H4 (cell line): ENCODE measurements at regions not wholly inside any gene's neighbourhood (a gene's known extent, or its start where the extent isn't known, plus 50 kb on each side); places are given as distances from the start of the nearest gene placed in this dataset.
"Not testable (repeated sequence)": the region's sequence is repeated elsewhere in the genome, so short reads cannot be mapped to it uniquely, and the experiment has no call there.

Experiments used
- DNase-seq: peaks from one replicate; pipeline ENCODE4 v3.0.0-alpha.2; 2015; ENCODE audit warnings: low spot score

GRCh38 chr14:48723841-48724495 is 862.2 kb downstream of the RPS29 start:
- peak; percentile 14 for DNase-seq

DNA sequence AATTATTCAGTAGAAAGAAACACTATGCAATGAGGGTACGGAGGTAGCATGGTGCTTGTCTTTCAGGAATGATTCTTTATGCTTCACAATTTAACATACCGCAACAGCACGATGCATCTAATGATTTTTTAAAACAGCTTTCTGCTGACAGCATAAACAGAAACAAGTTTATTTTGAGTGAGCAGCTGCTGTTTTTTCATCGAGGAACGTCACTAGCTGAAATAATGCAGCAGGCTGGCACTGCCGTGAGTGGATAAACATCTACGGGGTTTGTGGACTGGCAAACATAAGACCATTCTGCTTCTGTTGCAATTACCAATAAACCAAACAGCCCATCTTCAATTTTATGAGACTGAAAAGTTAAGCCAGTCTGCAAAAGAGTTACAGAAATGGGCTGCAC is 871.8 kb downstream of the RPS29 start:
- DNase-seq: no peak

- no peak for DNase-seq
These were observed 876.0 kb downstream of the RPS29 start for GRCh38 chr14:48710133-48710532.

DNA sequence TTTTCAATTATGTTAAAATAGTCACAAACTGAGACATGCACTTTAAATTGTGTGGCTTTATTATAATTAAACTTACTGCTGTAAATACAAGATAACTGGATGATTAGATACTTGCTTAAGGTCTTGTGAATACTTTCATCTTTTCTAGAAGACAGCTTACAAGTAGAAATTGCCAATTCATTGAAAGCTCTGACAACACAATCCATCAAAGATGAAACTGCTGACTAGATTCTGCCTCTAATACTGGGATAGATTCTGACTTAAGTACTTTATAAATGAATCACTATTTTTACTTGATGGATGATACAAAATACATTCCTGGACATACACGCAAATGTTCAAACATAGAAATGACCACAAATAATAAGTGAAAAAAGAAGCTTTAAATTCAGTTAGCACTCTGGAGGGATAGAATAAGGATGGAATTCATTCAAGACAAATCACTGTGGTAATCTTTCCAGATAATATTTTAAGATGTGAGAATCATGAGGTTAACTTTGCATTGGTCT is 876.8 kb downstream of the RPS29 start:
- DNase-seq: no peak

DNA sequence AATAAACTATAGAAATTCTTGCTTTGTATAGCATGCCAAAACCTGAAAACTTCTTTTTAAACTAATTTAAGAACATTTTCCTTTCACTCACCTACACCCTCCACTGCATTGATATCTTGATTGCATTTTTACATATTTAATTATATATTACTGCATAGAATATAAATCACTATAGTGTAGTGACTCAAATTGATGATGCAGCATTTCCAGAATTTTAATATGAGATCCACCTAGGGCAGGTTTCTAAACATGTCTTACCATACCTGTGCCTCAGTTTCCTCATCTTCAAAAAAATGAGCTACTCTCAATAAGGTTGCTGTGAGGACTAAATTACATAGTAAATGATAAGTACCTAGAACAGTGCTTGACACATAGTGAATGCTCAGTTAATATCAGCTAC is 881.5 kb downstream of the RPS29 start:
- no peak for DNase-seq

- no peak for DNase-seq
These were observed 882.3 kb downstream of the RPS29 start for GRCh38 chr14:48703728-48704467.

DNA sequence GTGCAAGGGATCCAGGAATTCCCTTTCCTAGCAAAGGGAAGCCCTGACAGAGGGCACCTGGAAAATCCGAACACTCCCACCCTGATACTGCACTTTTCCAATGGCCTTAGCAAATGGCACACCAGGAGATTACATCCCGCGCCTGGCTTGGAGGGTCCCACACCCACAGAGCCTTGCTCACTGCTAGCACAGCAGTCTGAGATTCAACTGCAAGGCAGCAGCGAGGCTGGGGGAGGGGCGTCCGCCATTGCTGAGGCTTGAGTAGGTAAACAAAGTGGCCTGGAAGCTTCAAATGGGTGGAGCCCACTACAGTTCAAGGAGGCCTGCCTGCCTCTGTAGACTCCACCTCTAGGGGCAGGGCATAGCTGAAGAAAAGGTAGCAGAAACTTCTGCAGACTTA is 888.8 kb downstream of the RPS29 start:
- not testable (repeated sequence) for DNase-seq

DNA sequence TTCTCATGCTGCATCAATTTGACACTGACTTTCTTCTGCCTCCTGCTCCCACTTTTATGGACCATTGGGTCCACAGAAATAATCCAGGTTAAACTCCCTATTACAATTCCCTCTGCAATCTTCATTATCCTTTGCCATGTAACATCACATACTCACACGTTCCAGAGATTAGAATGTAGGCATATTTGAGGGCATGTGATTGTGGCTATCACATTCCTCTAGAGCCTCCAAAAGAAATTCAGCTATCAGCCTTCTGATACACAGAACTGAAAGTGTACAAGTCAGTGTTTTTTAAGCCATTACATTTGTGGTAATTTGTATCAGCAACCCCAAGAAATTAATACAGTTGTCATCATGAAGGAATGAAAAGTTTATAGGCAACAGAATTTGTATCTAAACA is 892.4 kb downstream of the RPS29 start:
- no peak for DNase-seq

- no peak for DNase-seq
These were observed 895.8 kb downstream of the RPS29 start for GRCh38 chr14:48690349-48690748.

DNA sequence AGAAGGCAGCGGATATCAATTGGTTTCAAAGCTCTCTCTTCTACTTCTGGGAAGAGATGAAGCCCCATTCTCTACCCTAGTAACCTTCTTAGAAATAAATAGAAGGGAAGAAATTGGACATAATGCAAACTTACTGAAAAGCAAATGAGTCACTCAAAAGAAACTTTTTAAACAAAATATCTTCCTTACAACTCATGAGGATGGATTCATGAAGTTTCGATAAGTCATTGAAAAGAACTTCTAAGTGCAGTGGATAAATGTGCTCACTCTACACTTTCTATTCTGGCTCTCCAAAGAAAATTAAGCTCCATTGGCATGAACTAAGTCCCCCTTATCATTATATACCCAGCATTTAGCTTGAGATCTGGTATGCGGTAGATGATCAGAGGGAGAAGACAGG is 899.5 kb downstream of the RPS29 start:
- DNase-seq: no peak

DNA sequence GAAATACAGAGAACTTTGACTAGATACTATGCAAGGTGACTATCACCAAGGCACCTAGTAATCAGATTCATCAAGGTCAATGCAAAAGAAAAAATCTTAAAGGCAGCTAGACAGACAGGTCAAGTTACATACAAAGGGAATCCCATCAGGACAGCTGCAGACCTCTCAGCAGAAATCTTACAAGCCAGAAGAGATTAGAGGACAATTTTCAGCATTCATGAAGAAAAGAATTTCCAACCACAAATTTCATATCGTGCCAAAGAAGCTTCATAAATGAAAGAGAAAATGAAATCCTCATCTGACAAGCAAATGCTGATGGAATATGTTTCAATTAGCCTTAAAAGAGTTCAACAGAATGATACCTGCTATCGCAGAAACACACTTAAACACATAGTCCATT is 913.7 kb downstream of the RPS29 start:
- no peak for DNase-seq

DNA sequence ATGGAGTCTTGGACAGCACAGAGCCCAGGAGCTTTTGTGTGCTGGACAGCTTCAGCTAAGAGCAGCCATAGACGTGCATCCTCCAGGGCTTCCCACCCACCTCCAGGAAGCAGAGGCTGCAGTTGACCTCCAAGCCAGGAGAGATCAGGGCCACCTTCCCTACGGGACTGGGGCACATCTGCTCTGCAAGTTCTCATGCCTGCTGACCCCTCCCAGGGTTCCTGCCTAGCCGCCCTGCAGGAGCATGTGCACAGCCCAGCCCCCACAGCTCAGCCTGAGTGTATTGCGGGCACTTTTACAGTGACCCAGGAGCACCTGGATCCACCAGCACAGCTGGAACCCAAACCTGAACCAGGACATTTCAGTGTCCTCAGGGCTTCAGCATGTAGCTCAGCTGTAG is 915.2 kb downstream of the RPS29 start:
- DNase-seq: no peak

DNA sequence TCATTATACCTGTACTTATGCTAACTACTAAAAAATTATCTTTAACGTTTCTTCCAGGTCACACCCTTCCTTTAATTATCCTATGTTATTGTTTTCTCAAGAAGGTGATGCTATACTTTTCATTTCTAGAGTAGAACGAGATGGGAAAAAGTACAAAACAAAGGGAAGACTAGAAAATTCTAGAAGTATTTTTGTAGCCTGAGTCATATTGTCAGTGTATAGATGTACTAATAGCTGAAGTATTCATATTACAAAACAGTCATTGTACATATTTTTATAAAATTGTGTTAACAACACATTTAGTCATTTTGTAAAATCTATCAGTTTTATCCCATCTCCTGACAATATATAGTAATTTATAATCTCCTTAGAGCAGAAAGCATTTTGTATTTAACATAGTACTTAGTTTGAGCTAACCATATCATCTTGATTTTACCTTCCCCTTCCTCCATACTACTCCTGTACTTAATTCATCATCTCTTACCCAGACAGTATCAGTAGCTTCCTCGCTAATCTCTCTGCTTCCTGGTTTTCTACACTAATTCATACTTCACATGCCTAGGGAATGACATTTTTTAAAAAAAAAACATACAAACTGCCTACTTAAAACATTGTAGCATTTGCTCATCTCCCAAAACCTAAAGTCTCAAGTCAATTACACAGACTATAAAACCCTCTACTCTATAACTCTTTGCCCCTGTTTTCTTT is 920.9 kb downstream of the RPS29 start:
- DNase-seq: no peak

DNA sequence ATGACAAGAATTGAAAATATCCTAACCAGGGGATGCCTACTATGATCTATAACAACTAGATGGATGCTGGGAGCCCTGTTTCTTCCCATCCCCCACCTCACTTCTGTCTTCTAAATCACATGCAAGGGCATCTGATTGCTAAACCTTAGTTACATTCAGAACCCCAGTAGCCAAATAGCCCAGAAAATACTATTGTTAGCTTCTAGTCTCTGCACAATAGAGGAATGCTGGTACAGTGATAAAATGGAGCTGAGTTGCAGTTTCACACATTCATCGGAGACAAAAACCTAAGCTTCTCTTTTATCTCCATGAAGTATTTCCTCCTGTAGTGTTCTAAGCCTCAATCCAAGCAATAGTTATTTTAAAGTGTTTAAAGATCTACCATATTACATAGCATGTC is 942.9 kb downstream of the RPS29 start:
- no peak for DNase-seq

DNA sequence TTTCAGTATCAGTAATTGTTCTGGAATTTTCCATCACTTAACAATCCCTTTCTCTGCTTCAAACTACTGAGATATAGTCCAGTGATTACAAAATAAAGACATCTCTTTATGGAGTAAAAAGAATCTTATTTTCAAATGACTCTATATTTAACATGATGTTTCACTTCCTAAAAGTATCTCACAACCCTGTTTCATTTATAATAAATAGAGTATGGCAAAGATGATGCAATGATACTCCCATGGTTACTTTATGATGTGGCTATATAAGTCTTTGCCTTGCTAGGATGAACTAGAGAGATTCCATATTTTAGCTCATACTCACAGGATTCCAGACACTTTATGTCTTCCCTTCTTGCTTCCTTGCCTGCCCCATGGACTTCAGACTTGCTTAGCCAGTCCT is 953.5 kb upstream of the MDGA2 start:
- no peak for DNase-seq

GRCh38 chr14:48622980-48623379 is 947.6 kb upstream of the MDGA2 start:
- no peak for DNase-seq

- DNase-seq: no peak
These were observed 942.7 kb upstream of the MDGA2 start for GRCh38 chr14:48618057-48618456.

- DNase-seq: no peak
These were observed 941.5 kb upstream of the MDGA2 start for GRCh38 chr14:48616931-48617330.

DNA sequence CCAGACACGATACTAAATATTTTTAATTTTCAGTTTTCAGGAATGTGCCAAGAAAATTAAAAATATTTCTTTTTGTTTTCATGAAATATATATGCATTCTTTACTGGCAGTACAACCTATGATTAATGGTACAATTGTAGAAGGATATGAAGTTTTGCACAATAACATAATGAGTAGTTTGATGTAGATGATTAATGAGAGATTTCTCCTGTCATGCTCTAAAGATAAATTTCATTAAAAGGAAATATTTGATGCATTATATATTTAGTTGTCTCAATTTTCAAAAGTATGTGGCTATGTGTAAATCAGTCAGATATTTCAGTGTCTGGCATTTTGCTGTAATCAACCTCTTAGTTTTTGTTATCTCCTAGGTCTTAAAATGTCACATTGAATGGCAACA is 940.2 kb upstream of the MDGA2 start:
- DNase-seq: no peak

DNA sequence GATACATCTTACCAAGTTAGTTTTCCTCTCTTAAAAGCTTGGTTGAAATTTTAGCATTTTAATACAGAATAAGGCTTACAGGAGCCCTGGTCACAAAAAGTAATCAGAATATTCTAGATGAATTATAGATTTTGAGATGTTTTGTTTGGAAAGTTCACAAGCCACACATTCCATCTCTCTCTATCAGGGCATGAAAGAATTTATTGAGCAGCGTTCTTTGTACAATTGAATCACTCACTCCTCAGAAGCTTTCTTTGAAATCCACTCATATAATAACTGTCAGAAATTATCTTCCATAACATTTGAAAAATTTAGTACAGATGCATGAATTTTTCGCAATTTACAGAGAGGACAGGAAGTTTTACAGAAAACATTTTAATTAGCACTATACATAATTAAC is 938.6 kb upstream of the MDGA2 start:
- DNase-seq: no peak

GRCh38 chr14:48606960-48607359 is 931.6 kb upstream of the MDGA2 start:
- not testable (repeated sequence) for DNase-seq

- no peak for DNase-seq
These were observed 923.1 kb upstream of the MDGA2 start for GRCh38 chr14:48598458-48598857.

- DNase-seq: no peak
These were observed 910.7 kb upstream of the MDGA2 start for GRCh38 chr14:48586099-48586498.
